ENCODE measurements at regions not wholly inside any gene's neighbourhood (a gene's known extent, or its start where the extent isn't known, plus 50 kb on each side); places are given as distances from the start of the nearest gene placed in this dataset.

GRCh38 chr12:30329281-30329680 lies 366.4 kb downstream of the IPO8 start:
- DNase-seq (no peak), ATAC-seq (ENCODE audit: low read depth) (no peak)
- Histone ChIP-seq H3K9me3 (ENCODE audit: control extremely low read depth in 1 of 3, control insufficient read depth in 2 of 3, insufficient read depth in 1 of 3, low read length in 2 of 3) (peaks cover 0 to 11% (median 2%) of the 10 kb centered on the region in 3 donors), H4K20me1 (ENCODE audit: control insufficient read depth, insufficient read depth, low read length, poor library complexity, severe bottlenecking) (no peaks in the 10 kb centered on the region), H3K27ac (ENCODE audit: low read length in 2 of 2) (no peak overlapping the region), H3K27me3 (replicated peaks in 1 of 4; ENCODE audit: control extremely low read depth in 1 of 4, control insufficient read depth in 3 of 4, insufficient read depth in 4 of 4, low read length in 3 of 4) (no peaks in the 10 kb centered on the region), H3K4me1 (ENCODE audit: control insufficient read depth in 2 of 2, insufficient read depth in 2 of 2, low read length in 2 of 2) (no peaks in the 10 kb centered on the region), H3K79me2 (ENCODE audit: control insufficient read depth, insufficient read depth, low read length) (no peaks in the 10 kb centered on the region), H2AFZ (ENCODE audit: insufficient read depth, low read depth, low read length, poor library complexity, severe bottlenecking) (no peak overlapping the region), H3K36me3 (replicated peaks in 1 of 2; ENCODE audit: control extremely low read depth in 1 of 2, control insufficient read depth in 1 of 2, extremely low read depth in 1 of 2, insufficient read depth in 2 of 2, low read length in 1 of 2) (no peaks in the 10 kb centered on the region), H3K4me3 (ENCODE audit: control extremely low read depth in 1 of 5, extremely low read depth in 1 of 5, insufficient read depth in 1 of 5, low read depth in 2 of 5, low read length in 4 of 5) (no peak overlapping the region), H3K4me2 (replicated peaks; ENCODE audit: low read depth, low read length, poor library complexity, severe bottlenecking) (no peak overlapping the region), H3K9ac (ENCODE audit: low read length) (no peak overlapping the region)
- WGBS (ENCODE audit: insufficient coverage): no CpG with 5 or more reads among the region's 2 CpGs
- no peak for TF ChIP-seq EZH2 (IDR thresholded peaks at IDR 0.05; ENCODE audit: borderline replicate concordance, insufficient read depth, low read depth, low read length, poor library complexity, severe bottlenecking)
- TF ChIP-seq CTCF (IDR thresholded peaks at IDR 0.05): no peak
- Mint-ChIP-seq H3K4me1 (no peaks in the 10 kb centered on the region), H3K4me3 (no peak overlapping the region), H3K27ac (no peak overlapping the region), H3K27me3 (no peaks in the 10 kb centered on the region), H3K9me3 (ENCODE audit: insufficient read depth) (no peaks in the 10 kb centered on the region)
- CTCF ChIA-PET: no interaction called here
- intact Hi-C loops (cut with micrococcal nuclease): no loop called here
- POLR2A ChIA-PET: no interaction called here

- no peaks in the 10 kb centered on the region for H3K4me1 Mint-ChIP-seq
- intact Hi-C loops (cut with micrococcal nuclease): no loop called here
These were observed 372.7 kb downstream of the IPO8 start for GRCh38 chr12:30323008-30323407.

More at GRCh38 chr12:30323008-30323407, 372.7 kb downstream of the IPO8 start:
- DNase-seq: no peak
- Histone ChIP-seq H3K79me2 (ENCODE audit: control insufficient read depth, insufficient read depth, low read length) (no peaks in the 10 kb centered on the region), H3K4me3 (ENCODE audit: control extremely low read depth in 1 of 5, extremely low read depth in 1 of 5, insufficient read depth in 1 of 5, low read depth in 2 of 5, low read length in 4 of 5) (no peak overlapping the region), H3K4me2 (replicated peaks; ENCODE audit: low read depth, low read length, poor library complexity, severe bottlenecking) (no peak overlapping the region), H2AFZ (ENCODE audit: insufficient read depth, low read depth, low read length, poor library complexity, severe bottlenecking) (no peak overlapping the region), H4K20me1 (ENCODE audit: control insufficient read depth, insufficient read depth, low read length, poor library complexity, severe bottlenecking) (no peaks in the 10 kb centered on the region), H3K27me3 (replicated peaks in 1 of 4; ENCODE audit: control extremely low read depth in 1 of 4, control insufficient read depth in 3 of 4, insufficient read depth in 4 of 4, low read length in 3 of 4) (no peaks in the 10 kb centered on the region), H3K4me1 (ENCODE audit: control insufficient read depth in 2 of 2, insufficient read depth in 2 of 2, low read length in 2 of 2) (no peaks in the 10 kb centered on the region), H3K9me3 (ENCODE audit: control extremely low read depth in 1 of 3, control insufficient read depth in 2 of 3, insufficient read depth in 1 of 3, low read length in 2 of 3) (peaks cover 0 to 23% (median 2%) of the 10 kb centered on the region in 3 donors), H3K36me3 (replicated peaks in 1 of 2; ENCODE audit: control extremely low read depth in 1 of 2, control insufficient read depth in 1 of 2, extremely low read depth in 1 of 2, insufficient read depth in 2 of 2, low read length in 1 of 2) (no peaks in the 10 kb centered on the region), H3K27ac (ENCODE audit: low read length in 2 of 2) (no peak overlapping the region), H3K9ac (ENCODE audit: low read length) (no peak overlapping the region)
- ATAC-seq (ENCODE audit: low read depth): no peak
- 88% methylated on average over 3 of the region's 4 CpGs for WGBS (ENCODE audit: insufficient coverage)
- Mint-ChIP-seq H3K27me3 (no peaks in the 10 kb centered on the region), H3K9me3 (ENCODE audit: insufficient read depth) (no peaks in the 10 kb centered on the region), H3K4me3 (no peak overlapping the region), H3K27ac (no peak overlapping the region)
- CTCF ChIA-PET: no interaction called here
- TF ChIP-seq EZH2 (IDR thresholded peaks at IDR 0.05; ENCODE audit: borderline replicate concordance, insufficient read depth, low read depth, low read length, poor library complexity, severe bottlenecking) (no peak), CTCF (IDR thresholded peaks at IDR 0.05) (no peak)
- POLR2A ChIA-PET: no interaction called here
